ENCODE measurements at regions not wholly inside any gene's neighbourhood (a gene's known extent, or its start where the extent isn't known, plus 50 kb on each side); places are given as distances from the start of the nearest gene placed in this dataset.

DNA sequence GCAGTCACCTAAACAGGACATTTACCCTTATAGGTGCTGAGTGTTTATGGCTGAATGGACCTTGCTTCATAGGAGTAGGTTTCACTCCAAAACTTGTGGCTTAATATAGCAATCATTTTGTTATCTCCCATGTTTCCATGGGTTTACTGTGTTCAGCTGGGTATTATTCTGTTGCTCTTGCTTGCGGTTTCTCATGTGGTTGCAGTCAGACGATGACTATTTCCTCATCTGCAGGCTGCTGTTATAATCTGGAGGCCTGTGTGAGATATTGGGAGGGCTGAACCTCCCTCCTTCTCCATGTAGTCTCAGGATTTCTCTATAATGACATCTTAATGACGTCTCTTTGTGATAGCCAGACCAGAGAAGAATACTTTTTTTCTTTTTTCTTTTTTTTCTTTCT is 98.1 kb downstream of the ZPLD1 start:
- TF ChIP-seq MYC (IDR thresholded peaks at IDR 0.05; ENCODE audit: low read depth, low read length), result no peak
- no peak for TF ChIP-seq POLR2A (IDR thresholded peaks at IDR 0.05; ENCODE audit: extremely low read depth, insufficient read length)
- TF ChIP-seq, protein P1, sequence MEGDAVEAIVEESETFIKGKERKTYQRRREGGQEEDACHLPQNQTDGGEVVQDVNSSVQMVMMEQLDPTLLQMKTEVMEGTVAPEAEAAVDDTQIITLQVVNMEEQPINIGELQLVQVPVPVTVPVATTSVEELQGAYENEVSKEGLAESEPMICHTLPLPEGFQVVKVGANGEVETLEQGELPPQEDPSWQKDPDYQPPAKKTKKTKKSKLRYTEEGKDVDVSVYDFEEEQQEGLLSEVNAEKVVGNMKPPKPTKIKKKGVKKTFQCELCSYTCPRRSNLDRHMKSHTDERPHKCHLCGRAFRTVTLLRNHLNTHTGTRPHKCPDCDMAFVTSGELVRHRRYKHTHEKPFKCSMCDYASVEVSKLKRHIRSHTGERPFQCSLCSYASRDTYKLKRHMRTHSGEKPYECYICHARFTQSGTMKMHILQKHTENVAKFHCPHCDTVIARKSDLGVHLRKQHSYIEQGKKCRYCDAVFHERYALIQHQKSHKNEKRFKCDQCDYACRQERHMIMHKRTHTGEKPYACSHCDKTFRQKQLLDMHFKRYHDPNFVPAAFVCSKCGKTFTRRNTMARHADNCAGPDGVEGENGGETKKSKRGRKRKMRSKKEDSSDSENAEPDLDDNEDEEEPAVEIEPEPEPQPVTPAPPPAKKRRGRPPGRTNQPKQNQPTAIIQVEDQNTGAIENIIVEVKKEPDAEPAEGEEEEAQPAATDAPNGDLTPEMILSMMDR (IDR thresholded peaks at IDR 0.05; ENCODE audit: low read depth, low read length), result no peak

Data from NB4 (cell line).